HG03439 (cell line): ENCODE measurements at regions not wholly inside any gene's neighbourhood (a gene's known extent, or its start where the extent isn't known, plus 50 kb on each side); places are given as distances from the start of the nearest gene placed in this dataset.

Experiments
- ATAC-seq: cut with Tn5 transposase; IDR thresholded peaks from one replicate; pipeline ENCODE4 v1.9.1; 2021; ENCODE audit warnings: mild to moderate bottlenecking, moderate library complexity; ENCODE audit not compliant: unreplicated experiment

- ATAC-seq = no peak
Measured at GRCh38 chr18:76554547-76555222, 59.6 kb upstream of the ZNF516 start.

GRCh38 chr18:76553715-76554546 lies 58.9 kb upstream of the ZNF516 start:
- no peak for ATAC-seq

DNA sequence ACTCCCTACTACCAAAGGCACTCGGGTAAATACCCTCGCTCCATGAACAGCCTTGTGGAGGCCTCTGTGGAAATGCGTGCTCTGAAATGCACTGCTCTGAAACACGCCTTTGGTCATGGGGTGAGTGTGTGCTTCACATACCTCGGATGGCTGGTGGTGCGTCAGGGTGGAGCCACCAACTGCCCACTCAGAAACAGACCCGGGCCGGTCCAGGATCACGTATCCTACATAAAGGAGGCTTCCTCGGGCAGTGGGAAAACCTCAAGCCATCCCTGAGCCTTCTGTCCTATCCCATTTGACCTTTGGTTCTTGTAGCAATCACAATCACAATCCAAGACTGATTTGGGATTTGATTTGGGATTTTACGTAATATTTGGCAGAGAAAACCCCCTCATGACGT lies 53.5 kb upstream of the ZNF516 start:
- no peak for ATAC-seq

DNA sequence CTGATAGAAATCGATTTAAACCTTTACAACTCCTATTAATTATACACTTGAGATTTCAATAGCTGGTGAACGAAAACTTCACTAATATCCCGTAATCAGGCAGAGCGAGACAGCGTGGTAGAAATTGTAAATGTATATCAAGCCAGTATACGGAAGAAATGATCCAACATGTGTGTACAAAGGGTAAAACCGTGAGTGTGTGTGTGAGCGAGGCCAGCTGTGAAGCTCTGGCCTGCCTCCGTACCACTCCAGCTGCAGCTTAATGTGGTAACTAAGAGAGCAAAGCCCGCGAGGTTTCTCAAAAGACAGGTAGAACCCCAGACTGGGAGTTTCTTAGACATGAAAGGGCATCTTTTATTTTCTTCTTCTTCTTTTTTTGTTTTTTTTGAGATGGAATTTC lies 52.3 kb upstream of the ZNF516 start:
- ATAC-seq = no peak

GRCh38 chr18:76546436-76546835 lies 51.4 kb upstream of the ZNF516 start:
- ATAC-seq = no peak

DNA sequence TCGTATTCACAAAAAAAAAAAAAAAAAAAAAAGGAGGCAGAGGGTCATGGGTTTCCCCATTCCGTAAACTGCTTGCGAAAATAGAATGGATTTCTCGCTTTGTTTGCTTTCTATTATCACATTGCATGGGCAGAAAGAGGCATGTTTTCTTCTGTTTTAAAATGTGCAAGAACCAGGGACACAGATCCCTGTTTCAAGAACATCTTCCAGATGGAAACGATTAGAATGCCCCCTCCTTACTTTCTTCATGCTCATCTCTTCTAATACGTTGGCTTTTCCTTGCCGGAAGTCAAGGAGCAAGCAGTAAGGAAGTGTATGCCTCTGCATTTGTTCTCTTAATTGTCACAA lies 51.0 kb upstream of the ZNF516 start:
- ATAC-seq = no peak

DNA sequence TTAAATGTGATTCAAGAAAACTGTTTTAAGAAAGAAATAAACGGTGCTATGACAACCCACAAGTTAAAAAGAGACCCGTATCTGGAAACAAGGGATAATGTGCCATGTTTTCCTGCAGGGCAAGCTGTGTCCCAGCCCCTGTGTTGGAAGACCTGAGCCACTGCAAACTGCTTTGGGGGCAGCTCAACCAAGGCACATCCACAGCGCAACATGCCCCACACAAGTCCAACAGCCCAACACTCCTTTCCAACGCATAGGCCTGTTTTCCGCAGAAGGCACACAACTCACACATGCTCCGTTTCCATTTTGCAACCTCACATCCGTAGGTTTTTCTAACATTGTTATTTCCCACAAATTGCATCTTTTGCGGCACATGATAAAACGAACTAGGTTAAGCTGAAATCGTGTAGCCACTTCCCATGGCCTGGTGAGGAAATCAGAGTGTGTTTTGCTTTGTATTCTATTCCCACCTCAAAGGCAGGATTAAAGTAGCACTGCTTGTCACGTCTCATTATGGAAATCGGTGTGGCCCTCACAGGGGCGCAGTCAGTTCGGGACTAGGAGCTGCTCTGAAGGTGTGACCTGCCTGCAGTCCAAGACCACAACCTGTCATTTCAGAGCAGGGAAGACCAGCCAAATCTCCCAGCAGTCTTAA lies 50.5 kb upstream of the ZNF516 start:
- no peak for ATAC-seq

DNA sequence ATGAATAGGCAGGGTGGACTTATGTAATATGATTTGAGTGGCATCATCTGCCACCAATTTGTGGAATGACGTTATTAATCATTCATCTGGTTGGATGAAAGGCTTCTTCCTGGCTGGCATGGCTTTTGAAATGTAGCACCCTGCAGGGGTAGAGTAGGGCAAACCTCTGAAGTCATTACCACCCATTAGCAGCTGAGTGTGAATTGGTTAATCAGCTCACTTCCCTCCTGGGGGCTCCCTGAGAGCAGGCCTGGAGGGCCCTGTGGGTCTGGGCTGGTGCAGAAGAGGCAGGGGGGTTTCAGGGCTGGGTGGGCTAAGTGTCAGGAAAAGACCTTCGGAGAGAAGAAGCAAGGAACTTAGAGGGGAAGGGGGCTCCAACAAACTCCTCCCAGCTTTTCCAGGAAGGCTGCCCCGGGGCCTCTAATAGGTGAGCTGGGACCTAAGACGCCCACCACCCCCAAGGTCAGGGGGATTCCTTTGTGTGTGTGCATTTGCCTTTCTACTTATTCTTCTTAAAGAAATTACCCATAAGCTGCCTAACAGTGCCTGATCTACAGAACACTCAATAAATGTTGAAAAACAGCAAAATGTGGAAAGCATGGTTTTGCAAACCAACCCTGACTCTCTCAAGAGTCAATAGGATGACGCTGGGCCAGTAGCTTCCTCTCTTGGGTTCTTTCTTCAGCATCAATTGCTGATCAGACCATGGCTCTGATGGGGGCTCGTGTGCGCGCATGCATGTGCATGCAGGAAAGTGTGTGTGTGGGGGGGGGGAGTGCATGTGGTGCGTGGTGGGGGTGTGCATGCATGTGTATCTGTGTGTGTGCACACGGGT lies 49.7 kb upstream of the ZNF516 start:
- no peak for ATAC-seq
